IMR-90 (cell line): ENCODE measurements at regions not wholly inside any gene's neighbourhood (a gene's known extent, or its start where the extent isn't known, plus 50 kb on each side); places are given as distances from the start of the nearest gene placed in this dataset.

Source experiments
- ATAC-seq: fragments of 200-7000 bp; cut with Tn5 transposase; 2 replicates; pipeline ENCODE4 v1.9.1; 2020; ENCODE audit warnings: low read depth, mild to moderate bottlenecking, moderate library complexity
- BruUV-seq: library from RNA; stranded (reverse); fragments of 400-500 nt; replicated peaks from 2 replicates; lab custom pipeline; 2021; lab: Mats Ljungman, UMichigan
- CTCF ChIA-PET: fragments of 300-600 bp; formaldehyde crosslinking; extraction: SDS; loops from one replicate; lab custom pipeline; 2021; ENCODE audit warnings: antibody characterized with exemption; lab: Yijun Ruan, JAX
- POLR2A ChIA-PET: fragments of 300-600 bp; sonication (Branson Sonifier 250); formaldehyde crosslinking; loops from one replicate; lab custom pipeline; 2022; ENCODE audit warnings: antibody characterized with exemption; ENCODE audit not compliant: unreplicated experiment; lab: Charles Lee
- DNase-seq: peaks from one replicate; pipeline ENCODE4 v3.0.0; 2013
- H2AFZ ChIP-seq: replicated peaks from 2 replicates; pipeline ENCODE3; 2013; ENCODE audit warnings: low read length, mild to moderate bottlenecking; ENCODE audit not compliant: poor library complexity
- H2AK5ac ChIP-seq: 2 replicates; pipeline ENCODE4 v1.6.1; 2013; ENCODE audit warnings: low read depth, low read length, inconsistent platforms
- H2AK9ac ChIP-seq: replicated peaks from 2 replicates; pipeline ENCODE3; 2013; ENCODE audit warnings: mild to moderate bottlenecking, low read depth, low read length, moderate library complexity; ENCODE audit not compliant: poor library complexity
- H2BK120ac ChIP-seq: 2 replicates; pipeline ENCODE4 v1.6.1; 2013; ENCODE audit warnings: low read depth, low read length, inconsistent platforms
- H2BK15ac ChIP-seq: 3 replicates; pipeline ENCODE4 v1.6.1; 2013; ENCODE audit warnings: low read depth, low read length, inconsistent platforms
- H2BK20ac ChIP-seq: 2 replicates; pipeline ENCODE4 v1.6.1; 2013; ENCODE audit warnings: low read depth, mild to moderate bottlenecking, inconsistent platforms, low read length, moderate library complexity
- H2BK5ac ChIP-seq: 2 replicates; pipeline ENCODE4 v1.6.1; 2013; ENCODE audit warnings: mild to moderate bottlenecking, low read depth, low read length, inconsistent platforms; ENCODE audit not compliant: poor library complexity, severe bottlenecking
- H3K14ac ChIP-seq: replicated peaks from 2 replicates; pipeline ENCODE4 v1.6.1; 2013; ENCODE audit warnings: low read depth, low read length, inconsistent platforms
- H3K18ac ChIP-seq: 2 replicates; pipeline ENCODE4 v1.6.1; 2013; ENCODE audit warnings: low read depth, low read length, control low read depth
- H3K23ac ChIP-seq: 2 replicates; pipeline ENCODE4 v1.6.1; 2013; ENCODE audit warnings: low read depth, low read length, inconsistent platforms
- H3K27ac ChIP-seq: 2 replicates; pipeline ENCODE4 v1.5.1; 2013; ENCODE audit warnings: mild to moderate bottlenecking, control low read depth, low read length; ENCODE audit not compliant: insufficient read depth
- H3K27me3 ChIP-seq: 2 replicates; pipeline ENCODE4 v1.6.1; 2013; ENCODE audit warnings: low read length; ENCODE audit not compliant: control insufficient read depth, insufficient read depth
- H3K36me3 ChIP-seq: 2 replicates; pipeline ENCODE4 v1.6.1; 2013; ENCODE audit warnings: low read length, mixed read lengths; ENCODE audit not compliant: control insufficient read depth, insufficient read depth
- H3K4ac ChIP-seq: 2 replicates; pipeline ENCODE4 v1.6.1; 2013; ENCODE audit warnings: low read depth, low read length, inconsistent platforms
- H3K4me1 ChIP-seq: 2 replicates; pipeline ENCODE4 v1.6.1; 2013; ENCODE audit warnings: low read length, mixed read lengths; ENCODE audit not compliant: control insufficient read depth, insufficient read depth
- H3K4me2 ChIP-seq: 2 replicates; pipeline ENCODE4 v1.6.1; 2013; ENCODE audit warnings: low read depth, mild to moderate bottlenecking, control low read depth, low read length, moderate library complexity
- H3K4me3 ChIP-seq: 2 replicates; pipeline ENCODE4 v1.5.1; 2013; ENCODE audit warnings: low read depth, mild to moderate bottlenecking, control low read depth, low read length, moderate library complexity; ENCODE audit not compliant: insufficient read depth
- H3K56ac ChIP-seq: 2 replicates; pipeline ENCODE4 v1.6.1; 2013; ENCODE audit warnings: low read length, inconsistent platforms; ENCODE audit not compliant: insufficient read depth; ENCODE audit errors: extremely low read depth
- H3K79me1 ChIP-seq, 2 experiments: 2 replicates each; pipeline ENCODE4 v1.6.1; 2013; ENCODE audit warnings: low read length in 2 of 2, inconsistent platforms in 1 of 2, low read depth in 1 of 2
- H3K9ac ChIP-seq: 2 replicates; pipeline ENCODE4 v1.6.1; 2013; ENCODE audit warnings: low read depth, low read length, control low read depth
- H3K9me1 ChIP-seq: 2 replicates; pipeline ENCODE4 v1.6.1; 2013; ENCODE audit warnings: low read length, inconsistent platforms; ENCODE audit not compliant: insufficient read depth
- H3K9me3 ChIP-seq: 2 replicates; pipeline ENCODE4 v1.6.1; 2013; ENCODE audit warnings: low read length; ENCODE audit not compliant: control insufficient read depth, insufficient read depth
- H4K20me1 ChIP-seq: 2 replicates; pipeline ENCODE4 v1.6.1; 2013; ENCODE audit warnings: low read length, inconsistent platforms; ENCODE audit not compliant: insufficient read depth
- H4K5ac ChIP-seq: 2 replicates; pipeline ENCODE4 v1.6.1; 2013; ENCODE audit warnings: mild to moderate bottlenecking, low read depth, low read length, control low read depth
- H4K8ac ChIP-seq, 2 experiments: 2 replicates each; pipeline ENCODE4 v1.6.1; 2013; ENCODE audit warnings: low read depth in 2 of 2, low read length in 2 of 2, control low read depth in 1 of 2, inconsistent platforms in 1 of 2
- H4K91ac ChIP-seq: 2 replicates; pipeline ENCODE4 v1.6.1; 2013; ENCODE audit warnings: low read depth, low read length, inconsistent platforms; ENCODE audit not compliant: insufficient read depth
- BHLHE40 ChIP-seq: fragments of 150-350 bp; IDR thresholded peaks from 2 replicates; pipeline ENCODE4 v1.6.1; 2016; ENCODE audit warnings: mild to moderate bottlenecking, low read depth, low read length
- CEBPB ChIP-seq: IDR thresholded peaks from 2 replicates; pipeline ENCODE4 v1.6.1; 2012; ENCODE audit warnings: low read depth, low read length, improper control_type of control experiment
- ELK1 ChIP-seq: fragments of 150-350 bp; IDR thresholded peaks from 2 replicates; pipeline ENCODE4 v1.6.1; 2016; ENCODE audit warnings: low read depth, mild to moderate bottlenecking, low read length, moderate library complexity, borderline replicate concordance
- FOS ChIP-seq: fragments of 150-350 bp; IDR thresholded peaks from 2 replicates; pipeline ENCODE4 v1.6.1; 2016; ENCODE audit warnings: low read depth, low read length
- MAFK ChIP-seq: IDR thresholded peaks from 2 replicates; pipeline ENCODE4 v1.6.1; 2012; ENCODE audit warnings: low read depth, low read length, improper control_type of control experiment
- MAZ ChIP-seq: IDR thresholded peaks from 2 replicates; pipeline ENCODE4 v1.6.1; 2012; ENCODE audit warnings: low read depth, mild to moderate bottlenecking, low read length, improper control_type of control experiment, moderate library complexity, borderline replicate concordance
- MXI1 ChIP-seq: IDR thresholded peaks from 2 replicates; pipeline ENCODE4 v1.6.1; 2012; ENCODE audit warnings: low read depth, mild to moderate bottlenecking, low read length, moderate library complexity, borderline replicate concordance
- NFE2L2 ChIP-seq: fragments of 150-350 bp; IDR thresholded peaks from 2 replicates; pipeline ENCODE4 v1.6.1; 2016; ENCODE audit warnings: low read depth, mild to moderate bottlenecking, low read length
- RAD21 ChIP-seq: IDR thresholded peaks from 2 replicates; pipeline ENCODE4 v1.6.1; 2012; ENCODE audit warnings: low read length, improper control_type of control experiment
- WGBS, 2 experiments: methylation state at CpG; one replicate each; pipeline versions ENCODE4 v1.1.5 to v1.1.7; 2013; ENCODE audit warnings: missing lambda C conversion rate in 2 of 2; ENCODE audit not compliant: insufficient read length in 1 of 2; ENCODE audit errors: extremely low coverage in 2 of 2; 5-methylcytosine and 5-hydroxymethylcytosine counted together
- dilution Hi-C: fragments of 300-500 bp; cut with HindIII; formaldehyde crosslinking; loops from one replicate; pipeline ENCODE4 v1.14.3; 2018; ENCODE audit warnings: low sequenced_read_pairs; ENCODE audit not compliant: unreplicated experiment
- in situ Hi-C: fragments of 300-500 bp; cut with MboI; formaldehyde crosslinking; loops from 3 replicates; pipeline ENCODE4 v1.14.3; 2019; ENCODE audit warnings: low sequenced_read_pairs, inconsistent platforms, mixed read lengths
- intact Hi-C: fragments of 100-400 bp; cut with micrococcal nuclease; formaldehyde crosslinking; loops from 2 replicates; pipeline ENCODE4 v1.10.0; 2022

- Histone ChIP-seq H3K9ac (no peak overlapping the region), H3K79me1 (no peaks in the 10 kb centered on the region), H3K14ac (no peak overlapping the region), H3K27me3 (no peaks in the 10 kb centered on the region), H2BK20ac (no peak overlapping the region), H3K4me2 (no peak overlapping the region), H4K20me1 (no peaks in the 10 kb centered on the region), H3K23ac (no peak overlapping the region), H4K5ac (no peak overlapping the region), H4K91ac (no peak overlapping the region), H3K4me1 (no peaks in the 10 kb centered on the region), H2BK5ac (no peak overlapping the region), H3K4ac (no peak overlapping the region), H3K27ac (no peak overlapping the region), H2AK9ac (no peak overlapping the region), H2AFZ (no peak overlapping the region), H4K8ac (no peak overlapping the region), H2BK120ac (no peak overlapping the region), H3K4me3 (no peak overlapping the region), H3K36me3 (no peaks in the 10 kb centered on the region), H2BK15ac (no peak overlapping the region), H3K9me1 (no peaks in the 10 kb centered on the region), H3K9me3 (no peaks in the 10 kb centered on the region), H3K18ac (no peak overlapping the region), H2AK5ac (no peak overlapping the region), H3K56ac (no peak overlapping the region)
- intact Hi-C loops: no loop called here
- CTCF ChIA-PET: no interaction called here
- WGBS, 2 experiments: no CpG with 5 or more reads among the region's 3 CpGs
- TF ChIP-seq CEBPB (no peak), MXI1 (no peak), FOS (no peak), BHLHE40 (no peak), ELK1 (no peak), MAFK (no peak), RAD21 (no peak), NFE2L2 (no peak), MAZ (no peak)
- POLR2A ChIA-PET: no interaction called here
- no peak for ATAC-seq
- DNase-seq: no peak
- dilution Hi-C loops: no loop called here
- in situ Hi-C loops: no loop called here
- BruUV-seq: no TSS peak
These were observed 265.0 kb downstream of the RBM26 start for GRCh38 chr13:79141082-79141481.
